ENCODE measurements at regions not wholly inside any gene's neighbourhood (a gene's known extent, or its start where the extent isn't known, plus 50 kb on each side); places are given as distances from the start of the nearest gene placed in this dataset.

DNA sequence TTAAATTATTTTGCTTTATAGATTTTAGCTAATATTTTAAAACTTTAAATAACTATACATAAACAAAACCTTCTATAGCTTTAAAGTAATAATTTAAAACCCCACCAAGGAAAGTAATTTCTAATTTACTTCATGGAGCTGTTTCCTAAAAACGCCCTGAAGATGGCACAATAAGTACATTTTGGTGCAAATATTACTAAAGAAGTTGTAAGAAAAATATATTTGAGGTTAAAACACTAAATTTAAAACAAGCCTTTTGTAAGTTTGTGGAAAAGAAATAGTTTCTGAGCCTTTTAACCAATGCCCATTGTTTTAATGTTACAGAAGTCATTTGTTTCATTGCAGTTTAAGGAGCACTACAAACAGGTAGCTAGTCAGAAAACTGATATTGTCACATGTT lies 137.4 kb upstream of the AGA start:
- TF ChIP-seq, protein P1, sequence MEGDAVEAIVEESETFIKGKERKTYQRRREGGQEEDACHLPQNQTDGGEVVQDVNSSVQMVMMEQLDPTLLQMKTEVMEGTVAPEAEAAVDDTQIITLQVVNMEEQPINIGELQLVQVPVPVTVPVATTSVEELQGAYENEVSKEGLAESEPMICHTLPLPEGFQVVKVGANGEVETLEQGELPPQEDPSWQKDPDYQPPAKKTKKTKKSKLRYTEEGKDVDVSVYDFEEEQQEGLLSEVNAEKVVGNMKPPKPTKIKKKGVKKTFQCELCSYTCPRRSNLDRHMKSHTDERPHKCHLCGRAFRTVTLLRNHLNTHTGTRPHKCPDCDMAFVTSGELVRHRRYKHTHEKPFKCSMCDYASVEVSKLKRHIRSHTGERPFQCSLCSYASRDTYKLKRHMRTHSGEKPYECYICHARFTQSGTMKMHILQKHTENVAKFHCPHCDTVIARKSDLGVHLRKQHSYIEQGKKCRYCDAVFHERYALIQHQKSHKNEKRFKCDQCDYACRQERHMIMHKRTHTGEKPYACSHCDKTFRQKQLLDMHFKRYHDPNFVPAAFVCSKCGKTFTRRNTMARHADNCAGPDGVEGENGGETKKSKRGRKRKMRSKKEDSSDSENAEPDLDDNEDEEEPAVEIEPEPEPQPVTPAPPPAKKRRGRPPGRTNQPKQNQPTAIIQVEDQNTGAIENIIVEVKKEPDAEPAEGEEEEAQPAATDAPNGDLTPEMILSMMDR (IDR thresholded peaks at IDR 0.05; ENCODE audit: insufficient read depth in 1 of 2, low read depth in 1 of 2, low read length in 1 of 2, severe bottlenecking in 1 of 2, unreplicated experiment in 1 of 2), result no peak
- Mint-ChIP-seq H3K4me3 (ENCODE audit: unreplicated experiment) (no peak overlapping the region), H3K27ac (ENCODE audit: unreplicated experiment) (no peak overlapping the region), H3K9me3 (ENCODE audit: unreplicated experiment) (no peaks in the 10 kb centered on the region), H3K27me3 (ENCODE audit: insufficient read depth, unreplicated experiment) (peaks cover 4% of the 10 kb centered on the region), H3K4me1 (ENCODE audit: low read depth, unreplicated experiment) (no peaks in the 10 kb centered on the region), H3K36me3 (ENCODE audit: insufficient read depth, unreplicated experiment) (no peaks in the 10 kb centered on the region)
- CTCF ChIA-PET, result no interaction called here
- intact Hi-C loops (cut with micrococcal nuclease; ENCODE audit: unreplicated experiment), result no loop called here
- no peak overlapping the region for H3K4me3 ChIP-seq (ENCODE audit: low read depth, low read length)
- no peaks in the 10 kb centered on the region for H3K4me1 ChIP-seq
- no peaks in the 10 kb centered on the region for H3K36me3 ChIP-seq (ENCODE audit: control insufficient read depth, insufficient read depth, low read length)
- BruUV-seq (replicated peaks), result no TSS peak
- no peaks in the 10 kb centered on the region for H3K27me3 ChIP-seq (replicated peaks; ENCODE audit: control insufficient read depth, insufficient read depth, low read length)
- H3K9me3 ChIP-seq, result no peaks in the 10 kb centered on the region
- no peak for DNase-seq
- POLR2A ChIA-PET, result no interaction called here

DNA sequence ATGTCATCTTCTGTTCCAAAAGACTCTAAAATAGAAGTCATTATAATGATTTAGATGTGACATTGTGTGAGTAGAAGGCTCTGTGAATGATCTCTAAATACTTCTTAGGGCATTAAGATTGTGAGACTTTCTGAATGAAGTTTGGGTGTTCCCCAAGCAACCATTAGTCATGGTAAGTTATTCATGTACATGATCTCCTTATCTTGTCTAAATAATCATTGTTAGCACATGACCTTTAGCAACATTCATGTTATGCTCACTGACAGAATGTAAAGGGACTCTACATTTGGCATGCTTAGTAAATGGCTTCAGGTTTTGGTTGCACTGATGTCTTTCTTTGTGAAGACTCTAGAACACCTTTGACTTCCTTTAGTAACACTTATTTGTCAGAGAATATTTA lies 140.8 kb upstream of the AGA start:
- no TSS peak for BruUV-seq (replicated peaks)
- Histone ChIP-seq H3K4me1 (no peaks in the 10 kb centered on the region), H3K4me3 (ENCODE audit: low read depth, low read length) (no peak overlapping the region), H3K36me3 (ENCODE audit: control insufficient read depth, insufficient read depth, low read length) (no peaks in the 10 kb centered on the region), H3K9me3 (no peaks in the 10 kb centered on the region), H3K27me3 (replicated peaks; ENCODE audit: control insufficient read depth, insufficient read depth, low read length) (no peaks in the 10 kb centered on the region)
- Mint-ChIP-seq H3K27me3 (ENCODE audit: insufficient read depth, unreplicated experiment) (no peaks in the 10 kb centered on the region), H3K4me1 (ENCODE audit: low read depth, unreplicated experiment) (no peaks in the 10 kb centered on the region), H3K9me3 (ENCODE audit: unreplicated experiment) (no peaks in the 10 kb centered on the region), H3K27ac (ENCODE audit: unreplicated experiment) (no peak overlapping the region), H3K4me3 (ENCODE audit: unreplicated experiment) (no peak overlapping the region), H3K36me3 (ENCODE audit: insufficient read depth, unreplicated experiment) (no peaks in the 10 kb centered on the region)
- TF ChIP-seq, protein P1 (IDR thresholded peaks at IDR 0.05; ENCODE audit: insufficient read depth in 1 of 2, low read depth in 1 of 2, low read length in 1 of 2, severe bottlenecking in 1 of 2, unreplicated experiment in 1 of 2), result no peak
- DNase-seq, result no peak
- POLR2A ChIA-PET, result no interaction called here
- intact Hi-C loops (cut with micrococcal nuclease; ENCODE audit: unreplicated experiment), result no loop called here
- CTCF ChIA-PET, result no interaction called here

DNA sequence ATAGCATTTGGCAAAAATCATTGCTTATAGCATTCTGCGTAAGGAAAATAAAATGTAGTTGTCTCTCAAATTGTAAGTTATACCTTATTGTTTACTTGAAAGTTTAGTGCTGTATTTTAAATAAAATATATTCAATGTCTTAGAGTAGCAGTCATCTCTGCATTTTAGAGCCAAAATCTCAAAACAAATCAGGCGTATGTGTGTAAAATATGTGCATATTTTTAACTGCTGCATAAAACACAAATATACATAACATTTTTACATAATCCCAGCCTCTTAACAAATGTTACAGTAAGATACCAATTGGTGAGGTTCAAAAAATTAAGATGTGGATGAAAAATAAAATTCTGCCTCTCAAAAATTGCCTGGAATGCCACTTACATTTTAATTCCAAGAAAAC lies 145.8 kb upstream of the AGA start:
- POLR2A ChIA-PET, result no interaction called here

More for the DNA sequence above, 145.8 kb upstream of the AGA start:
- Histone ChIP-seq H3K27me3 (replicated peaks; ENCODE audit: control insufficient read depth, insufficient read depth, low read length) (no peaks in the 10 kb centered on the region), H3K36me3 (ENCODE audit: control insufficient read depth, insufficient read depth, low read length) (no peaks in the 10 kb centered on the region), H3K9me3 (no peaks in the 10 kb centered on the region), H3K4me3 (ENCODE audit: low read depth, low read length) (no peak overlapping the region), H3K4me1 (no peaks in the 10 kb centered on the region)
- Mint-ChIP-seq H3K9me3 (ENCODE audit: unreplicated experiment) (no peaks in the 10 kb centered on the region), H3K4me1 (ENCODE audit: low read depth, unreplicated experiment) (no peaks in the 10 kb centered on the region), H3K4me3 (ENCODE audit: unreplicated experiment) (no peak overlapping the region), H3K27ac (ENCODE audit: unreplicated experiment) (no peak overlapping the region), H3K36me3 (ENCODE audit: insufficient read depth, unreplicated experiment) (no peaks in the 10 kb centered on the region), H3K27me3 (ENCODE audit: insufficient read depth, unreplicated experiment) (no peaks in the 10 kb centered on the region)
- intact Hi-C loops (cut with micrococcal nuclease; ENCODE audit: unreplicated experiment), result no loop called here
- TF ChIP-seq, protein P1 (IDR thresholded peaks at IDR 0.05; ENCODE audit: insufficient read depth in 1 of 2, low read depth in 1 of 2, low read length in 1 of 2, severe bottlenecking in 1 of 2, unreplicated experiment in 1 of 2), result no peak
- CTCF ChIA-PET, result no interaction called here
- no TSS peak for BruUV-seq (replicated peaks)
- no peak for DNase-seq

Data from Caco-2 (cell line).